Fibroblast of lung (primary cell): ENCODE measurements at regions not wholly inside any gene's neighbourhood (a gene's known extent, or its start where the extent isn't known, plus 50 kb on each side); places are given as distances from the start of the nearest gene placed in this dataset.

Experiments used
- DNase-seq, 2 donors: peaks; one replicate each; pipeline versions ENCODE4 v3.0.0 to v3.0.0-alpha.2; 2010; ENCODE audit warnings: low read depth in 2 of 2
- H2AFZ ChIP-seq: 2 replicates; pipeline ENCODE4 v1.5.1; 2012; ENCODE audit warnings: low read length, control low read depth, inconsistent platforms
- H3K27ac ChIP-seq: 2 replicates; pipeline ENCODE4 v1.5.1; 2011; ENCODE audit warnings: low read length, control low read depth; ENCODE audit not compliant: insufficient read depth
- H3K27me3 ChIP-seq: 2 replicates; pipeline ENCODE4 v1.5.1; 2011; ENCODE audit warnings: mild to moderate bottlenecking, low read length; ENCODE audit not compliant: control insufficient read depth, insufficient read depth
- H3K36me3 ChIP-seq: 2 replicates; pipeline ENCODE4 v1.5.1; 2011; ENCODE audit warnings: low read length; ENCODE audit not compliant: control insufficient read depth, insufficient read depth
- H3K4me1 ChIP-seq: 2 replicates; pipeline ENCODE4 v1.5.1; 2011; ENCODE audit warnings: low read length; ENCODE audit not compliant: control insufficient read depth, insufficient read depth; ENCODE audit errors: extremely low read depth
- H3K4me2 ChIP-seq: 2 replicates; pipeline ENCODE4 v1.5.1; 2011; ENCODE audit warnings: low read length, control low read depth; ENCODE audit not compliant: insufficient read depth; ENCODE audit errors: extremely low read depth
- H3K4me3 ChIP-seq, 4 experiments: fragments of 200-600 bp in 1 of 4; sonication (generic) in 1 of 4; replicated peaks in 1 of 4; 2 replicates each; pipeline ENCODE4 v1.5.1; 2011 to 2016; ENCODE audit warnings: low read length in 4 of 4, low read depth in 3 of 4, mild to moderate bottlenecking in 3 of 4, control low read depth in 2 of 4, inconsistent platforms in 1 of 4, mixed read lengths in 1 of 4; ENCODE audit not compliant: insufficient read depth in 1 of 4; ENCODE audit errors: control extremely low read depth in 1 of 4
- H3K79me2 ChIP-seq: 2 replicates; pipeline ENCODE4 v1.5.1; 2012; ENCODE audit warnings: mild to moderate bottlenecking, low read length, inconsistent platforms; ENCODE audit not compliant: control insufficient read depth, insufficient read depth
- H3K9ac ChIP-seq: 2 replicates; pipeline ENCODE4 v1.5.1; 2011; ENCODE audit warnings: mild to moderate bottlenecking, low read length, control low read depth; ENCODE audit not compliant: insufficient read depth
- H3K9me3 ChIP-seq: 2 replicates; pipeline ENCODE4 v1.5.1; 2012; ENCODE audit warnings: low read depth, low read length; ENCODE audit not compliant: control insufficient read depth, insufficient read depth
- H4K20me1 ChIP-seq: 2 replicates; pipeline ENCODE4 v1.5.1; 2011; ENCODE audit warnings: low read length; ENCODE audit not compliant: control insufficient read depth, insufficient read depth; ENCODE audit errors: extremely low read depth
- EZH2 ChIP-seq: IDR thresholded peaks from 2 replicates; pipeline ENCODE4 v1.5.1; 2012; ENCODE audit warnings: low read length, control low read depth, mild to moderate bottlenecking; ENCODE audit errors: missing control alignments
- TF ChIP-seq, protein P1 (sequence below), 2 donors: IDR thresholded peaks in 1 of 2; conservative IDR thresholded peaks in 1 of 2; 1 replicate in 1 of 2; 2 replicates in 1 of 2; pipeline ENCODE4 v1.5.1; 2011 to 2012; ENCODE audit warnings: low read length in 2 of 2, control low read depth in 1 of 2, inconsistent platforms in 1 of 2, low read depth in 1 of 2, mild to moderate bottlenecking in 1 of 2

DNA sequence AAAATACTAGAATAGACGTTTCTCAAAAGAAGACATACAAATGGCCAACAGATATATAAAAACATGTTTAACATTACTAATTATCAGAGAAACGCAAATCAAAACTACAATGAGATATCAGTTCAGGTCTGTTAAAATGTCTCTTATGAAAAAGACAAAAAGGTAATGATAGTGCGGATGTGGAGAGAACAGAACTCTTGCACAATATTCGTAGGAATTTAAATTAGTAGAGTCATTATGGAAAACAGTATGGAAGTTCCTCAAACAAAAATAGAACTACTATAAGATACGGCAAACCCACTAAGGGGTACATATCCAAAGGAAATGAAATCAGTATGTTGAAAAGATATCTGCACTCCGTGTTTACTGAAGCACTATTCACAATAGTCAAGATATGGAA is 167.5 kb upstream of the CWC22 start:
- no peak overlapping the region for H2AFZ ChIP-seq
- H3K9me3 ChIP-seq, result no peaks in the 10 kb centered on the region
- no peaks in the 10 kb centered on the region for H3K79me2 ChIP-seq
- no peak overlapping the region for H3K27ac ChIP-seq
- H3K4me2 ChIP-seq, result no peak overlapping the region
- no peaks in the 10 kb centered on the region for H3K36me3 ChIP-seq
- no peak overlapping the region for H3K4me3 ChIP-seq
- no peaks in the 10 kb centered on the region for H3K27me3 ChIP-seq
- H4K20me1 ChIP-seq, result no peaks in the 10 kb centered on the region
- DNase-seq, result no peak
- TF ChIP-seq, protein P1, sequence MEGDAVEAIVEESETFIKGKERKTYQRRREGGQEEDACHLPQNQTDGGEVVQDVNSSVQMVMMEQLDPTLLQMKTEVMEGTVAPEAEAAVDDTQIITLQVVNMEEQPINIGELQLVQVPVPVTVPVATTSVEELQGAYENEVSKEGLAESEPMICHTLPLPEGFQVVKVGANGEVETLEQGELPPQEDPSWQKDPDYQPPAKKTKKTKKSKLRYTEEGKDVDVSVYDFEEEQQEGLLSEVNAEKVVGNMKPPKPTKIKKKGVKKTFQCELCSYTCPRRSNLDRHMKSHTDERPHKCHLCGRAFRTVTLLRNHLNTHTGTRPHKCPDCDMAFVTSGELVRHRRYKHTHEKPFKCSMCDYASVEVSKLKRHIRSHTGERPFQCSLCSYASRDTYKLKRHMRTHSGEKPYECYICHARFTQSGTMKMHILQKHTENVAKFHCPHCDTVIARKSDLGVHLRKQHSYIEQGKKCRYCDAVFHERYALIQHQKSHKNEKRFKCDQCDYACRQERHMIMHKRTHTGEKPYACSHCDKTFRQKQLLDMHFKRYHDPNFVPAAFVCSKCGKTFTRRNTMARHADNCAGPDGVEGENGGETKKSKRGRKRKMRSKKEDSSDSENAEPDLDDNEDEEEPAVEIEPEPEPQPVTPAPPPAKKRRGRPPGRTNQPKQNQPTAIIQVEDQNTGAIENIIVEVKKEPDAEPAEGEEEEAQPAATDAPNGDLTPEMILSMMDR (conservative IDR thresholded peaks at IDR 0.05 in 1 of 2, IDR thresholded peaks at IDR 0.05 in 1 of 2; ENCODE audit: low read depth in 1 of 2, low read length in 2 of 2), result no peak
- no peaks in the 10 kb centered on the region for H3K4me1 ChIP-seq
- H3K9ac ChIP-seq, result no peak overlapping the region

DNA sequence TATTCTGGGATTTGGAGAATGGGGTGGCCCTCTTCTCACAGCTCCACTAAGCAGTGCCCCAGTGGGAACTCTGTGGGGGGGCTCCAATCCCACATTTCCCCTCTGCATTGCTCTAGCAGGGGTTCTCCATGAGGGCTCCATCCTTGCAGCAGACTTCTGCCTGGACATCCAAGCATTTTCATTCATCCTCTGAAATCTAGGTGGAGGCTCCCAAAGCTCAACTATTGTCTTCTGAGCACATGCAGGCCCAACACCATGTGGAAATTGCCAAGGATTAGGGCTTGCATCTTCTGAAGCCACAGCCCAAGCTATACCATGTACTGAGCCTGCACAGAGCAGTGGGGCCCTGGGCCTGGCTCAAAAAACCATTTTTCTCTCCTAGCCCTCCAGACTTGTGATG is 162.4 kb upstream of the CWC22 start:
- DNase-seq, result no peak
- Histone ChIP-seq H3K4me3 (no peak overlapping the region), H3K27ac (no peak overlapping the region), H3K9me3 (no peaks in the 10 kb centered on the region), H3K4me1 (no peaks in the 10 kb centered on the region), H2AFZ (no peak overlapping the region), H4K20me1 (no peaks in the 10 kb centered on the region), H3K27me3 (no peaks in the 10 kb centered on the region), H3K4me2 (no peak overlapping the region), H3K9ac (no peak overlapping the region), H3K79me2 (no peaks in the 10 kb centered on the region), H3K36me3 (no peaks in the 10 kb centered on the region)
- TF ChIP-seq, protein P1 (conservative IDR thresholded peaks at IDR 0.05 in 1 of 2, IDR thresholded peaks at IDR 0.05 in 1 of 2; ENCODE audit: low read depth in 1 of 2, low read length in 2 of 2), result no peak
- no peak for TF ChIP-seq EZH2

DNA sequence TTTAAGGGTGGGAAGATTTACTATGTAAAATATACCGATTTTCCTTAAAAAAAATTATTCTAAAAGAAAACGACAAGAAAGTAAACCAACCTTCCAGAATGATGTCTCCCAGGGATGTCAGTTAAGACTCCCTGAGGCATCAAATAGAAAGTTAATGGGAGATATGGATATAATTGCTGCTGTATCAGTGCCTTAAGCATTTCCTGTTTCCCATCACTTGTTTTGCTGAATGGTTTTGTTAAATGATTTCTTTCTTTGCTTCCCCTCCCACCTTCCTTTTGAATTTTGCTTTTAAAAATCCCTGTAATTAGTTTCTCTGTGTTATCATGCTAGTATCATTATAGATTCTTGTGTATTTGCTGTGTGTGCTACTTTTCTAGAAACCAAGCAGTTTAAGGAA is 154.3 kb upstream of the CWC22 start:
- Histone ChIP-seq H3K36me3 (no peaks in the 10 kb centered on the region), H2AFZ (no peak overlapping the region)

More for the DNA sequence above, 154.3 kb upstream of the CWC22 start:
- Histone ChIP-seq H3K4me1 (no peaks in the 10 kb centered on the region), H3K9me3 (no peaks in the 10 kb centered on the region), H3K4me3 (no peak overlapping the region), H3K27me3 (no peaks in the 10 kb centered on the region), H4K20me1 (no peaks in the 10 kb centered on the region), H3K27ac (no peak overlapping the region), H3K4me2 (no peak overlapping the region), H3K79me2 (no peaks in the 10 kb centered on the region), H3K9ac (no peak overlapping the region)
- no peak for TF ChIP-seq EZH2
- DNase-seq, result no peak
